Breast epithelium (tissue), 4 donors: ENCODE measurements at regions not wholly inside any gene's neighbourhood (a gene's known extent, or its start where the extent isn't known, plus 50 kb on each side); places are given as distances from the start of the nearest gene placed in this dataset.

Experiments
- DNase-seq, 2 donors: peaks; one replicate each; pipeline ENCODE4 v3.0.0-alpha.2; 2019; ENCODE audit warnings: low spot score in 2 of 2
- H3K27ac ChIP-seq, 2 donors: fragments of 200-600 bp; sonication (generic) in 1 of 2; one replicate each; pipeline ENCODE4 v1.5.1; 2016 to 2019; ENCODE audit warnings: mild to moderate bottlenecking in 1 of 2
- H3K27me3 ChIP-seq, 2 donors: fragments of 200-600 bp; sonication (generic) in 1 of 2; one replicate each; pipeline versions ENCODE4 v1.5.1 to v1.6.0; 2017 to 2019; ENCODE audit warnings: control low read depth in 1 of 2, mild to moderate bottlenecking in 1 of 2
- H3K36me3 ChIP-seq: fragments of 200-600 bp; one replicate; pipeline ENCODE4 v1.5.1; 2019
- H3K4me1 ChIP-seq, 2 donors: fragments of 200-600 bp; sonication (generic); one replicate each; pipeline ENCODE4 v1.5.1; 2016 to 2019; ENCODE audit warnings: control low read depth in 1 of 2
- H3K4me3 ChIP-seq, 3 donors: fragments of 200-600 bp; sonication (generic); 1 replicate in 2 of 3; 2 replicates in 1 of 3; pipeline ENCODE4 v1.5.1; 2016 to 2019; ENCODE audit warnings: mild to moderate bottlenecking in 3 of 3, moderate library complexity in 2 of 3
- H3K9me3 ChIP-seq, 2 donors: fragments of 200-600 bp; sonication (generic) in 1 of 2; one replicate each; pipeline ENCODE4 v1.5.1; 2016 to 2019; ENCODE audit warnings: control low read depth in 1 of 2
- POLR2A ChIP-seq: fragments of 450-650 bp; IDR thresholded peaks from one replicate; pipeline ENCODE4 v1.6.1; 2016; ENCODE audit warnings: antibody characterized with exemption, mild to moderate bottlenecking, moderate library complexity
- POLR2AphosphoS5 ChIP-seq, 3 donors: sonication (generic); formaldehyde crosslinking; IDR thresholded peaks; one replicate each; pipeline ENCODE4 v1.6.1; 2017; ENCODE audit warnings: antibody characterized with exemption in 3 of 3
- intact Hi-C: fragments of 100-400 bp; cut with DNase I; formaldehyde crosslinking; loops from one replicate; pipeline ENCODE4 v1.15.1; 2023; ENCODE audit warnings: low total_unique reads
- TF ChIP-seq, protein P1 (sequence below), 3 donors: fragments of 450-650 bp; IDR thresholded peaks; one replicate each; pipeline ENCODE4 v1.5.1; 2016 to 2017; ENCODE audit warnings: antibody characterized with exemption in 3 of 3, mild to moderate bottlenecking in 3 of 3, moderate library complexity in 3 of 3

DNA sequence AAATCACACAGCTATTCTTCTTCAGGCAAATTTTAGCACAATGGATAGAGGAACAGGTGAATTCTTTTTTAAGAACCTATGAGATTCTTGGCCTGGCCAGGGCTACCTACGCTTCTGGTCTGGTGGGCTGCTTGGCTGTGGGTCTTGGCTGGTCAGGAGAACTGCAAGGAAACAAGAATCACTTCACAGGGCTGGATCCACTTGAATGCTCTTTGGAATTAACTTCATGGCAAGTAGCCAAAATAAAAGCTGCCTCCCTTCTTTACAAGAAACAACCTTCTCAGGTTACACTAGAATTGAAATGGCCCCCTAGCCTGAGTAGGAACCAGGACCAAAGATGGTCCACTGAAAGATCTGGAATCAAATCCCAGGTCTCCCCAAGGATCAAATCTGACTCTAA, 519.1 kb downstream of the IQCM start:
- TF ChIP-seq, protein P1, sequence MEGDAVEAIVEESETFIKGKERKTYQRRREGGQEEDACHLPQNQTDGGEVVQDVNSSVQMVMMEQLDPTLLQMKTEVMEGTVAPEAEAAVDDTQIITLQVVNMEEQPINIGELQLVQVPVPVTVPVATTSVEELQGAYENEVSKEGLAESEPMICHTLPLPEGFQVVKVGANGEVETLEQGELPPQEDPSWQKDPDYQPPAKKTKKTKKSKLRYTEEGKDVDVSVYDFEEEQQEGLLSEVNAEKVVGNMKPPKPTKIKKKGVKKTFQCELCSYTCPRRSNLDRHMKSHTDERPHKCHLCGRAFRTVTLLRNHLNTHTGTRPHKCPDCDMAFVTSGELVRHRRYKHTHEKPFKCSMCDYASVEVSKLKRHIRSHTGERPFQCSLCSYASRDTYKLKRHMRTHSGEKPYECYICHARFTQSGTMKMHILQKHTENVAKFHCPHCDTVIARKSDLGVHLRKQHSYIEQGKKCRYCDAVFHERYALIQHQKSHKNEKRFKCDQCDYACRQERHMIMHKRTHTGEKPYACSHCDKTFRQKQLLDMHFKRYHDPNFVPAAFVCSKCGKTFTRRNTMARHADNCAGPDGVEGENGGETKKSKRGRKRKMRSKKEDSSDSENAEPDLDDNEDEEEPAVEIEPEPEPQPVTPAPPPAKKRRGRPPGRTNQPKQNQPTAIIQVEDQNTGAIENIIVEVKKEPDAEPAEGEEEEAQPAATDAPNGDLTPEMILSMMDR (IDR thresholded peaks at IDR 0.05) = no peak
- TF ChIP-seq POLR2AphosphoS5 (IDR thresholded peaks at IDR 0.05) = no peak
- TF ChIP-seq POLR2A = no peak
- Histone ChIP-seq H3K36me3 (no peaks in the 10 kb centered on the region), H3K4me1 (no peaks in the 10 kb centered on the region), H3K27ac (no peak overlapping the region), H3K4me3 (no peak overlapping the region), H3K9me3 (no peaks in the 10 kb centered on the region), H3K27me3 (no peaks in the 10 kb centered on the region)
- no peak for DNase-seq
- intact Hi-C loops = no loop called here

- H3K36me3 ChIP-seq = no peaks in the 10 kb centered on the region
- H3K9me3 ChIP-seq = no peaks in the 10 kb centered on the region
- no peak for TF ChIP-seq POLR2A
- TF ChIP-seq POLR2AphosphoS5 (IDR thresholded peaks at IDR 0.05) = no peak
- TF ChIP-seq, protein P1 (IDR thresholded peaks at IDR 0.05) = no peak
- H3K27ac ChIP-seq = no peak overlapping the region
- H3K27me3 ChIP-seq = no peaks in the 10 kb centered on the region
- DNase-seq = no peak
- intact Hi-C loops = no loop called here
- H3K4me1 ChIP-seq = no peaks in the 10 kb centered on the region
- no peak overlapping the region for H3K4me3 ChIP-seq
Observed at GRCh38 chr4:149296084-149296483, 519.6 kb downstream of the IQCM start.

DNA sequence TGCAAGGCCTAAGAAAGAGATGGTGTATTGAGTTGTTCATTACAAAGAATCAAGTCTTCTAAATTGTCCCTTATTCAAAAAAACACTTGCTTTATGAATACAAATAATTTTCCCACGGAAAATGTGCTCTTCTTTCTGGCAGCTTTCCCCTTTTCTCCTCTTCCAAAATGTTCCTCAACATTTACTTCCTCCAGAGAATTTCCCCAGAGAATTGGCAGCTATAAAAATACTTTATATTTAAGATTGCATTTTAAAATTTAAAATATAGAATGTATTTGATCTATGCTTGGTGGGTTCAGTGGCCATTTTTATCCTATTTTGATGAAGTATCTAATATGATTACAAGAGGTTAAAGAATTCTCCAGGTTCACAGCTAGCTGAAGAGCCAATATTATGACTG, 521.0 kb downstream of the IQCM start:
- intact Hi-C loops = no loop called here
- H3K36me3 ChIP-seq = no peaks in the 10 kb centered on the region
- no peak for TF ChIP-seq POLR2AphosphoS5 (IDR thresholded peaks at IDR 0.05)
- TF ChIP-seq, protein P1 (IDR thresholded peaks at IDR 0.05) = no peak
- TF ChIP-seq POLR2A = no peak
- no peak for DNase-seq
- H3K27ac ChIP-seq = no peak overlapping the region
- H3K27me3 ChIP-seq = no peaks in the 10 kb centered on the region
- H3K4me3 ChIP-seq = no peak overlapping the region
- no peaks in the 10 kb centered on the region for H3K9me3 ChIP-seq
- no peaks in the 10 kb centered on the region for H3K4me1 ChIP-seq

DNA sequence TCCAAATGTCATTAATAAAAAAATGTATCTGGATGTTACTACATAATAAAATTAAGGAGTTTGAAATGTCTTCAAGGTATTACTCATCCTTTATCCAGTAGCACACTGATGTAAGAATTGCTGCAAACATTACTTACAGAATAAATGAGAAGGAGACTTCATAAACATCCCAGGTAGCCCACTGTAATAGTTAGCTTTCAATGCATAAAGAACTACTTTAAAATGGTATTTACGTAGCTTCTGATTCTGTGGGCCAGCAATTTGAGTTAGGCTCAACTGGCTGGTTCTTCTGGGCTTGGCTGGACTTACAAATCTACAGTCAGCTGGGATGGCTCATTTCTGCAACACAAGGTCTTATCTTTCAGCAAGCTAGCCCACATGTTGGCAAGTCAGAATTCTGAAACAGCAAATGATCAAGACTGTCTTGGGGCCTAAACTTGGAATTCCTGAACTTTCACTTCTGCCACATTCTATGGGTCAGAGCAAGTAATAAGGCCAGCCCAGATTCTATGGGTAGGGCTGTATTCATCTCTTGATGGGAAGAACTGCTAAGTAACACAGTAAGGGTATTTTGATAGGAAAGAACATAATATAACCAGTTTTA, 522.5 kb downstream of the IQCM start:
- H3K4me3 ChIP-seq = no peak overlapping the region
- intact Hi-C loops = no loop called here
- no peaks in the 10 kb centered on the region for H3K9me3 ChIP-seq
- H3K27me3 ChIP-seq = no peaks in the 10 kb centered on the region
- DNase-seq = no peak
- H3K27ac ChIP-seq = no peak overlapping the region
- TF ChIP-seq POLR2A = no peak
- TF ChIP-seq POLR2AphosphoS5 (IDR thresholded peaks at IDR 0.05) = no peak
- TF ChIP-seq, protein P1 (IDR thresholded peaks at IDR 0.05) = no peak
- no peaks in the 10 kb centered on the region for H3K4me1 ChIP-seq
- H3K36me3 ChIP-seq = no peaks in the 10 kb centered on the region

DNA sequence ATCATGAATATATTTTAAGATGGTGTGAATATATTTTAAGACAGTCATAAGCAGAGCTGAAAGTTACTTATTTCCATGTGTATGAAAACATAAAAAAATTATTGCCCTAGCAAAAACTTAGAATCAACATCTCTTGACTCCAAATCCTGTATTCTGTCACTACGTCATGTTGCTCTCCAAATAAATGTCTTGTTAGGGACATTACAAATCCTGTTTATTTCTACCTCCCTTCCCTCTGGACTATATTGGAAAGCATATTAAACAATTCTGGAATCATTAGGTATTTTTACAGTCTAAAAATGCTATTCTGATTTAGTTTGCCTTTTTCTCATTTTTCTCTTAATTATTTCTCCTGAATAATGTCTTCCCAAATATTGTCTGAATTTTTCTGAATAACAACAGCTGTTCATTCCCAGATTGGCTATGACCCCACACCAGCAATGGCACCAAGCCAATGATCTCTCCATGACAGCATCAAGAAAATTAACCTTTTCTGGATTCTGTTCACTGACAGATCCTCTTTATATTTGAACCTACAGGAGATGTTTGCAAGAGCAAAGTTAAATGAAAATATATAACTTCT, 523.1 kb downstream of the IQCM start:
- H3K27ac ChIP-seq = no peak overlapping the region
- DNase-seq = no peak
- TF ChIP-seq POLR2AphosphoS5 (IDR thresholded peaks at IDR 0.05) = no peak
- no peak for TF ChIP-seq POLR2A
- TF ChIP-seq, protein P1 (IDR thresholded peaks at IDR 0.05) = no peak

More for the DNA sequence above, 523.1 kb downstream of the IQCM start:
- intact Hi-C loops = no loop called here
- H3K4me1 ChIP-seq = no peaks in the 10 kb centered on the region
- no peaks in the 10 kb centered on the region for H3K27me3 ChIP-seq
- H3K36me3 ChIP-seq = no peaks in the 10 kb centered on the region
- H3K9me3 ChIP-seq = no peaks in the 10 kb centered on the region
- H3K4me3 ChIP-seq = no peak overlapping the region
